HepG2 (cell line): ENCODE measurements at regions not wholly inside any gene's neighbourhood (a gene's known extent, or its start where the extent isn't known, plus 50 kb on each side); places are given as distances from the start of the nearest gene placed in this dataset.

ENCODE experiments used
- ATAC-seq: fragments of 200-7000 bp; cut with Tn5 transposase; 3 replicates; pipeline ENCODE4 v1.9.1; 2020; ENCODE audit warnings: mild to moderate bottlenecking, moderate library complexity
- BruUV-seq: library from RNA; stranded (reverse); fragments of 400-500 nt; replicated peaks from 2 replicates; lab custom pipeline; 2021; lab: Mats Ljungman, UMichigan
- CTCF ChIA-PET: fragments of 300-600 bp; formaldehyde crosslinking; extraction: SDS; loops from one replicate; lab custom pipeline; 2021; ENCODE audit warnings: low total read pairs, inconsistent platforms, low intra/inter-chr PET ratio; lab: Yijun Ruan, JAX
- POLR2A ChIA-PET: fragments of 350-600 bp; sonication (Branson Sonifier 250); formaldehyde crosslinking; loops from one replicate; lab custom pipeline; 2020; ENCODE audit warnings: antibody characterized with exemption, inconsistent platforms; lab: Yijun Ruan, JAX
- DNase-seq: peaks from one replicate; pipeline ENCODE4 v3.0.0-alpha.2; 2015; ENCODE audit warnings: low spot score
- FAIRE-seq: peaks from 3 replicates; lab custom pipeline; 2011; peaks lifted over from hg19 to GRCh38; lab: Jason Lieb, UNC
- H2AFZ ChIP-seq: one replicate; pipeline ENCODE4 v1.6.1; 2011; ENCODE audit warnings: low read length, inconsistent platforms
- H3K27ac ChIP-seq: fragments of 300-600 bp; 3 replicates; pipeline ENCODE4 v1.8.0; 2011; ENCODE audit warnings: mixed run types, mild to moderate bottlenecking, mixed read lengths, low read length, inconsistent platforms; ENCODE audit not compliant: insufficient read depth; ENCODE audit errors: extremely low read length
- H3K27me3 ChIP-seq, 2 experiments: fragments of 200-600 bp in 1 of 2; 2 replicates in 1 of 2; 3 replicates in 1 of 2; pipeline versions ENCODE4 v1.6.0 to v1.8.0; 2011; ENCODE audit warnings: low read length in 2 of 2, mild to moderate bottlenecking in 2 of 2, moderate library complexity in 2 of 2, inconsistent platforms in 1 of 2; ENCODE audit not compliant: insufficient read depth in 2 of 2, control insufficient read depth in 1 of 2
- H3K36me3 ChIP-seq, 2 experiments: fragments of 200-600 bp in 1 of 2; replicated peaks in 1 of 2; 2 replicates in 1 of 2; 3 replicates in 1 of 2; pipeline versions ENCODE4 v1.5.1 to v1.8.0; 2011; ENCODE audit warnings: low read length in 2 of 2, inconsistent platforms in 1 of 2; ENCODE audit not compliant: insufficient read depth in 2 of 2, control insufficient read depth in 1 of 2
- H3K4me1 ChIP-seq: 2 replicates; pipeline ENCODE4 v1.5.1; 2012; ENCODE audit warnings: low read length, inconsistent platforms; ENCODE audit not compliant: insufficient read depth
- H3K4me2 ChIP-seq: 2 replicates; pipeline ENCODE4 v1.6.0; 2011; ENCODE audit warnings: low read depth, low read length, inconsistent platforms
- H3K4me3 ChIP-seq, 3 experiments: fragments of 200-600 bp in 1 of 3; sonication (generic), shearing (Covaris generic) in 1 of 3; replicated peaks in 1 of 3; 2 replicates each; pipeline ENCODE4 v1.5.1; 2011 to 2016; ENCODE audit warnings: low read length in 3 of 3, inconsistent platforms in 2 of 3, low read depth in 2 of 3, mild to moderate bottlenecking in 2 of 3, control low read depth in 1 of 3, mixed read lengths in 1 of 3; ENCODE audit not compliant: insufficient read depth in 1 of 3
- H3K79me2 ChIP-seq: one replicate; pipeline ENCODE4 v1.6.1; 2011; ENCODE audit warnings: low read length, inconsistent platforms; ENCODE audit not compliant: insufficient read depth
- H3K9ac ChIP-seq: 2 replicates; pipeline ENCODE4 v1.6.0; 2011; ENCODE audit warnings: mild to moderate bottlenecking, low read depth, low read length, inconsistent platforms; ENCODE audit not compliant: insufficient read depth
- H3K9me3 ChIP-seq: 2 replicates; pipeline ENCODE4 v1.5.1; 2012; ENCODE audit warnings: mild to moderate bottlenecking, low read length
- H4K20me1 ChIP-seq: 2 replicates; pipeline ENCODE4 v1.6.0; 2011; ENCODE audit warnings: inconsistent platforms, mild to moderate bottlenecking, low read length, moderate library complexity; ENCODE audit not compliant: insufficient read depth
- AKAP8 ChIP-seq: sonication (generic); formaldehyde crosslinking; IDR thresholded peaks from 2 replicates; pipeline ENCODE4 v1.5.1; 2020; ENCODE audit warnings: mild to moderate bottlenecking, missing genetic modification reagents
- BRD4 ChIP-seq: sonication (generic); formaldehyde crosslinking; IDR thresholded peaks from 2 replicates; pipeline ENCODE4 v1.4.0; 2020; ENCODE audit warnings: missing genetic modification reagents
- CCDC6 ChIP-seq: sonication (generic); formaldehyde crosslinking; IDR thresholded peaks from 2 replicates; pipeline ENCODE4 v1.8.1; 2022; ENCODE audit warnings: mild to moderate bottlenecking, missing genetic modification reagents, moderate library complexity
- DNMT3B ChIP-seq: conservative IDR thresholded peaks from 2 replicates; pipeline ENCODE4 v1.6.1; 2016; ENCODE audit warnings: missing biosample characterization, control low read depth
- KLF13 ChIP-seq: sonication (generic); formaldehyde crosslinking; IDR thresholded peaks from 2 replicates; pipeline ENCODE4 v1.4.0; 2020; ENCODE audit warnings: mild to moderate bottlenecking, missing genetic modification reagents
- MTF2 ChIP-seq: sonication (generic); formaldehyde crosslinking; IDR thresholded peaks from 2 replicates; pipeline ENCODE4 v1.5.0; 2020; ENCODE audit warnings: missing genetic modification reagents, borderline replicate concordance
- MYC ChIP-seq: sonication (generic); formaldehyde crosslinking; IDR thresholded peaks from 2 replicates; pipeline ENCODE4 v1.9.0; 2021; ENCODE audit warnings: missing genetic modification reagents, borderline replicate concordance
- PHF8 ChIP-seq: sonication (generic); formaldehyde crosslinking; IDR thresholded peaks from 2 replicates; pipeline ENCODE4 v1.5.0; 2020; ENCODE audit warnings: missing genetic modification reagents
- RXRB ChIP-seq: IDR thresholded peaks from 2 replicates; pipeline ENCODE4 v1.6.1; 2016; ENCODE audit warnings: borderline replicate concordance, missing genetic modification reagents, missing compliant biosample characterization
- SALL2 ChIP-seq: sonication (generic); formaldehyde crosslinking; IDR thresholded peaks from 2 replicates; pipeline ENCODE4 v1.8.1; 2023; ENCODE audit warnings: mild to moderate bottlenecking, missing genetic modification reagents, inconsistent platforms
- ZNF782 ChIP-seq: sonication (generic); formaldehyde crosslinking; IDR thresholded peaks from 2 replicates; pipeline ENCODE4 v1.4.0; 2020; ENCODE audit warnings: missing genetic modification reagents, mild to moderate bottlenecking, borderline replicate concordance
- ZNF790 ChIP-seq: sonication (generic); formaldehyde crosslinking; IDR thresholded peaks from 2 replicates; pipeline ENCODE4 v1.8.0; 2022; ENCODE audit warnings: missing genetic modification reagents, mild to moderate bottlenecking, borderline replicate concordance
- WGBS: methylation state at CpG from one replicate; pipeline ENCODE4 v1.1.6; 2017; ENCODE audit warnings: low lambda C conversion rate; 5-methylcytosine and 5-hydroxymethylcytosine counted together
- in situ Hi-C: cut with HindIII; loops from 2 replicates; pipeline ENCODE4 v1.10.0; 2017; ENCODE audit warnings: low pct_unique_long_range_greater_than_20kb; ENCODE audit not compliant: extremely low pct_ligation_motif_present
- intact Hi-C: fragments of 100-400 bp; cut with micrococcal nuclease; formaldehyde crosslinking; loops from one replicate; pipeline ENCODE4 v1.10.0; 2022; ENCODE audit not compliant: unreplicated experiment

DNA sequence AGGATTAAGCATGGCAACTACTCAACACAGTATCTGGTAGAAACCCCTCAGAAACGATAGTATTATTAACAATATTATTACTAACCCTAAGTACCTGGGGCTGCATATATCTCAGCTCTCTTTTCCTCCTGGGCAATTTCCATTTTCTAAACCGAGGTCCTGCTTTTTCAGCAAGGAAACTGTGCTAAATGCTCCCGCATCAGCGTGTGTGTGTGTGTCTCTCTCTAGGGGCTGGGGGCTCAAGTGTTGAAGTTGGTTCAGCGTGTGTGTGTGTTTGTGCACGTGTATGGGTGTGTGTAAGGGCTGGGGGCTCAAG lies 169.3 kb upstream of the MAF start:
- H3K9ac ChIP-seq = peak overlapping the region; percentile 33; the same call in 1 of the 2 replicates
- WGBS = 35% methylated on average over 6 of the region's 6 CpGs
- H3K36me3 ChIP-seq = no peaks in the 10 kb centered on the region
- DNase-seq = no peak
- FAIRE-seq = no peak
- CTCF ChIA-PET = no interaction called here
- H3K79me2 ChIP-seq = no peaks in the 10 kb centered on the region
- BruUV-seq = no TSS peak
- H3K9me3 ChIP-seq = no peaks in the 10 kb centered on the region
- POLR2A ChIA-PET = interaction anchor here (0.6 to 0.9 kb wide), 2 partner anchors 257 to 494 kb away, joined by 3 read pairs; no protein-coding TSS in a partner anchor
- no peak overlapping the region for H3K27ac ChIP-seq
- peak overlapping the region; percentile 23 to 71 (median 58); a peak in 4 of 6 replicates for H3K4me3 ChIP-seq
- H2AFZ ChIP-seq = no peak overlapping the region
- ATAC-seq = no peak
- peaks cover 0 to 24% of the 10 kb centered on the region in 2 experiments; a peak in 2 of 5 replicates for H3K27me3 ChIP-seq
- intact Hi-C loops (loop anchor here (1.0 to 5.0 kb wide), 2 partner anchors 30 to 168 kb away; partner anchors contain the start of gene MAF), in situ Hi-C loops (no loop called here)
- H4K20me1 ChIP-seq = no peaks in the 10 kb centered on the region
- no peak for TF ChIP-seq AKAP8 (CRISPR knock-in tag)
- peak; percentile 66; the same call in 1 of the 2 replicates for TF ChIP-seq MTF2
- 0 out of 2 replicates have a peak, but pooled peaks have one; percentile 8 for TF ChIP-seq SALL2 (CRISPR knock-in tag)
- TF ChIP-seq KLF13 (CRISPR knock-in tag) = no peak
- TF ChIP-seq MYC (CRISPR knock-in tag) = 0 out of 2 replicates have a peak, but pooled peaks have one; percentile 3
- no peak for TF ChIP-seq ZNF782 (CRISPR knock-in tag)
- TF ChIP-seq BRD4 (CRISPR knock-in tag) = 0 out of 2 replicates have a peak, but pooled peaks have one; percentile 20
- no peak for TF ChIP-seq CCDC6 (CRISPR knock-in tag)
- peak; percentile 5; the same call in 1 of the 2 replicates for TF ChIP-seq PHF8 (CRISPR knock-in tag)
- no peak for TF ChIP-seq ZNF790 (CRISPR knock-in tag)
- no peak for TF ChIP-seq DNMT3B (CRISPR knock-in tag)
- no peak for TF ChIP-seq RXRB (CRISPR knock-in tag)
- H3K4me1 ChIP-seq = peaks cover 33% of the 10 kb centered on the region
- peak overlapping the region; percentile 99 for H3K4me2 ChIP-seq
